Karpas-422 (cell line): ENCODE measurements at regions not wholly inside any gene's neighbourhood (a gene's known extent, or its start where the extent isn't known, plus 50 kb on each side); places are given as distances from the start of the nearest gene placed in this dataset.
"Not testable (repeated sequence)": the region's sequence is repeated elsewhere in the genome, so short reads cannot be mapped to it uniquely, and the experiment has no call there.

Source experiments
- DNase-seq: peaks from one replicate; pipeline ENCODE4 v3.0.0-alpha.2; 2015
- H2AFZ ChIP-seq: fragments of 200-600 bp; sonication (generic); 2 replicates; pipeline ENCODE4 v1.6.1; 2014; ENCODE audit warnings: antibody characterized with exemption, low read length, mixed read lengths
- H3K27ac ChIP-seq: fragments of 200-600 bp; sonication (generic); 2 replicates; pipeline ENCODE4 v1.5.1; 2014; ENCODE audit warnings: mild to moderate bottlenecking, low read length, moderate library complexity
- H3K27me3 ChIP-seq: fragments of 200-600 bp; sonication (generic); 2 replicates; pipeline ENCODE4 v1.6.1; 2014; ENCODE audit warnings: low read length, mixed read lengths
- H3K36me3 ChIP-seq: fragments of 200-600 bp; sonication (generic); 2 replicates; pipeline ENCODE4 v1.6.1; 2014; ENCODE audit warnings: low read length, mixed read lengths; ENCODE audit not compliant: insufficient read depth
- H3K4me1 ChIP-seq: fragments of 200-600 bp; sonication (generic); 2 replicates; pipeline ENCODE4 v1.6.1; 2014; ENCODE audit warnings: mild to moderate bottlenecking, low read length, mixed read lengths
- H3K4me2 ChIP-seq: fragments of 200-600 bp; sonication (generic); 2 replicates; pipeline ENCODE4 v1.6.1; 2014; ENCODE audit warnings: low read length, low read depth, mild to moderate bottlenecking; ENCODE audit not compliant: poor library complexity, severe bottlenecking
- H3K4me3 ChIP-seq: fragments of 200-600 bp; sonication (generic); 2 replicates; pipeline ENCODE4 v1.5.1; 2014; ENCODE audit warnings: mild to moderate bottlenecking, antibody characterized with exemption, low read length, mixed read lengths
- H3K79me2 ChIP-seq: fragments of 200-600 bp; sonication (generic); 2 replicates; pipeline ENCODE4 v1.6.1; 2014; ENCODE audit warnings: mild to moderate bottlenecking, low read length, mixed read lengths
- H3K9ac ChIP-seq: fragments of 200-600 bp; sonication (generic); 2 replicates; pipeline ENCODE4 v1.6.0; 2014; ENCODE audit warnings: low read length
- H3K9me2 ChIP-seq: fragments of 200-600 bp; sonication (generic), shearing (Covaris generic); replicated peaks from 2 replicates; pipeline ENCODE4 v1.6.0; 2014; ENCODE audit warnings: mild to moderate bottlenecking, low read length, moderate library complexity; ENCODE audit not compliant: insufficient read depth
- H3K9me3 ChIP-seq: fragments of 300-700, 200-600 bp; sonication (generic); 2 replicates; pipeline ENCODE4 v1.6.1; 2014; ENCODE audit warnings: low read length, mixed read lengths
- H4K20me1 ChIP-seq: fragments of 200-600 bp; sonication (generic); 2 replicates; pipeline ENCODE4 v1.6.1; 2014; ENCODE audit warnings: mild to moderate bottlenecking, antibody characterized with exemption, low read length, low read depth; ENCODE audit not compliant: insufficient read depth

DNA sequence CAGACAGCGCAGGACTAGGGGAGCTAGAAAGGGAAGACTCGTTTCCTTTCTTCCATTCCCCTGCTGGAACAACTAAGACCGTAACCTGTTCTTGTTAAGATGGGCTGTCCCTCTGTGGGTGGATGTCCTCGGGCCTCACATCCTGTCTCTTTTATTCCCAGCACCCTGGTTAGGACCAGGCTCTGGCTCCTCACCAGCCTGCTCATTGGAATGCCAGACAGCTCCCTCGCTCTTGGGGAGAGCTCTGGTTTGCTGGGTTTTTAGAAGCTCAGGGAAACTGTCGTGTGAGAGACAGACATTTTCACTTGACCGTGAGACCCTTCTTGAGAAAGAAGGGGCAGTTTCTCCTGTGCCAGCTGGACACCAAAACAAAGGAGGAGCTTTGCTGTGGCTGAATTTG, 58.1 kb upstream of the HABP2 start:
- DNase-seq: no peak
- H3K9me2 ChIP-seq: no peaks in the 10 kb centered on the region
- no peak overlapping the region for H3K4me3 ChIP-seq
- H3K4me2 ChIP-seq: no peak overlapping the region
- no peak overlapping the region for H2AFZ ChIP-seq
- H3K4me1 ChIP-seq: no peaks in the 10 kb centered on the region
- H3K9ac ChIP-seq: no peak overlapping the region
- H3K79me2 ChIP-seq: no peaks in the 10 kb centered on the region
- H3K27ac ChIP-seq: no peak overlapping the region
- no peaks in the 10 kb centered on the region for H4K20me1 ChIP-seq
- no peaks in the 10 kb centered on the region for H3K36me3 ChIP-seq
- no peaks in the 10 kb centered on the region for H3K27me3 ChIP-seq
- no peaks in the 10 kb centered on the region for H3K9me3 ChIP-seq

DNA sequence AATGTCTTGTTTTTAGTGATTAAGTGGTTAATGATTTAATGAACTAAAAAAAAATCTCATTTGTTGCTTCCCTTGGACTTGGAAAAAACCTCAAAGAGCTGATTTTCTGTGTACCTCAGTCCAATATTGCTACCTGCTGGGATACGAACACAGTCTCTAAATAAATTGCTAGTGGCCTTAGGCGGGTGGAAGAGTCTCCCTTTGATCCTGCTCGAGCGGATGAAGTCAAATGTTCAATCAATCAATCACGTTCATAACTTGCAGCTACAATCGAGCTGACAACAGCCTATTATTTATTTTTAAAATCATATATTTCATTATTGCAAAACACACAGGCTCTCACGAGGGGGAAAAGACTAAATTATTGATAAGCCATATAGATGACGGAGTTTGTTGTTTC, 57.3 kb upstream of the HABP2 start:
- H3K9me2 ChIP-seq: no peaks in the 10 kb centered on the region
- H3K4me1 ChIP-seq: no peaks in the 10 kb centered on the region
- H3K79me2 ChIP-seq: no peaks in the 10 kb centered on the region
- no peak overlapping the region for H3K4me3 ChIP-seq
- H3K4me2 ChIP-seq: no peak overlapping the region
- no peak overlapping the region for H3K9ac ChIP-seq
- no peaks in the 10 kb centered on the region for H3K27me3 ChIP-seq
- no peaks in the 10 kb centered on the region for H4K20me1 ChIP-seq
- H3K36me3 ChIP-seq: no peaks in the 10 kb centered on the region
- no peak overlapping the region for H3K27ac ChIP-seq
- H2AFZ ChIP-seq: no peak overlapping the region
- no peaks in the 10 kb centered on the region for H3K9me3 ChIP-seq
- DNase-seq: no peak

DNA sequence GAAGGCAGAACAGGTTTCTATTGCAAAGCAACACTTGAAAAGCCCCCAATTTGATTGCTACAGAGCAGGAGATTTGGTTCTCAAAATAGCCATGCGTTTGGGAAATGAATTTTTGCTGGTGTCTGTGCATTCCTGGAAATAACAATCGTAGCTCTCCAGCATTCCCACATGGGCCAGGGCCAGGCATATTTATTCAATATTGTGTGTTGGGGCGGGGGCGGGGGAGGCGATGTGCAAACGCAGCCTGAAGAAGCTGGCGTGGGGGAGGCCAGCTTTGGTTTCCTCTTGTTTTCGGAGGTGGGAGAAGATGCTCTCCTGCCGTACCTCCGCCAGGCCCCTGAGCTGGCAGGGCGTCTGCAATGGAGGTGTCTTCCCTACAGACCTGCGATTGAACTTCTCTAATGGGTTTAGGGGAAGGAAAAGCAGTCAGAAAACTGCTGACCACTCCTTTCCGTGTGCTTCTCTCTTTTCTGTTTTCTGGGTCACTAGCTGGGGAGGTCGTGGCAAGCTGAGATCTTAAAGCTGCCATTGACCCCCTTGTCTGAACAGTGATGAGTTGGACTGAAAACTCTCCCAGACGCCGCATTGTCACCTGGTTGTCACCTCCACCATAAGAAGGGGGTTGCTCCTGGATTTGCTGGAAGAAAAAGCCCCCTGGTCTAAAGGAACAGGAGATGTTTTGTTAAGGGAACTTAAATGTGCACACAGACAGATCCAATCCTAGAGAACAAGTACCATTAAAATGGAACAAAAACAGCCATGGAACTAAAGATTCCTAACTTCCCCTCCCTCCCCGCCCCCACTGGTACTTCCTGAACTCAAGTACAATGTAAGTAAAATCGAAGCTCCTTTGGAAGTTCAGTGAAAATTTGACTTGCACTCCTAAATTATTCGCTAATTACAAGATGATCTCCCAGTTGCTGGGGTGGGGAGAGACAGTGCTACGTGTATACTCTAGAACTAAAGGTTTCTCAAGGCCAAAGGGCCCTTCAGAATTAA, 56.4 kb upstream of the HABP2 start:
- H3K27ac ChIP-seq: no peak overlapping the region
- H2AFZ ChIP-seq: no peak overlapping the region
- no peak overlapping the region for H3K4me3 ChIP-seq
- no peaks in the 10 kb centered on the region for H3K36me3 ChIP-seq
- H3K4me1 ChIP-seq: no peaks in the 10 kb centered on the region
- no peaks in the 10 kb centered on the region for H3K79me2 ChIP-seq
- H3K4me2 ChIP-seq: no peak overlapping the region
- H3K27me3 ChIP-seq: no peaks in the 10 kb centered on the region
- H3K9me2 ChIP-seq: no peaks in the 10 kb centered on the region
- no peaks in the 10 kb centered on the region for H3K9me3 ChIP-seq
- H3K9ac ChIP-seq: no peak overlapping the region
- no peaks in the 10 kb centered on the region for H4K20me1 ChIP-seq
- no peak for DNase-seq

DNA sequence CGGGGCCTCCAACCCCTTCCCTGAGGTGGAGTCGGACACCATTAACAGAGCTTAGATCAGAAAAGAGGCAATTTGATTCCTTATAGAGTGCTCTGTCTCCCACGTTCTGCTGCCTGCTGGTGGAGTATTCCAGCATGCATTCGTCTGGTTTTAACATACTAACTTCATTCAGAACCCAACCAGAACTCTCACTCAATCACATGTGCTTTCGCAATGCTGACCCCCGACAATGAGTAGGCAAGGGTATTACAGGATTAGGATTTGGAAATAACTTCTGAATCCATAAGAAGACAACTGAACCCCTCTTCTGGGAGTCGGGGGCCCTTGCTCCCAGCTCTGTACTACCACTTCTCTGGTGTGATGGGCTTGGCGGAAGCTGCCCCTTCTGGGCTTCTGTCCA, 55.7 kb upstream of the HABP2 start:
- Histone ChIP-seq H3K79me2 (no peaks in the 10 kb centered on the region), H3K4me3 (no peak overlapping the region), H3K27me3 (no peaks in the 10 kb centered on the region), H4K20me1 (no peaks in the 10 kb centered on the region), H3K36me3 (no peaks in the 10 kb centered on the region), H3K4me2 (no peak overlapping the region), H3K9me3 (no peaks in the 10 kb centered on the region), H3K27ac (no peak overlapping the region), H3K9ac (no peak overlapping the region), H2AFZ (no peak overlapping the region), H3K4me1 (no peaks in the 10 kb centered on the region), H3K9me2 (no peaks in the 10 kb centered on the region)
- DNase-seq: no peak

DNA sequence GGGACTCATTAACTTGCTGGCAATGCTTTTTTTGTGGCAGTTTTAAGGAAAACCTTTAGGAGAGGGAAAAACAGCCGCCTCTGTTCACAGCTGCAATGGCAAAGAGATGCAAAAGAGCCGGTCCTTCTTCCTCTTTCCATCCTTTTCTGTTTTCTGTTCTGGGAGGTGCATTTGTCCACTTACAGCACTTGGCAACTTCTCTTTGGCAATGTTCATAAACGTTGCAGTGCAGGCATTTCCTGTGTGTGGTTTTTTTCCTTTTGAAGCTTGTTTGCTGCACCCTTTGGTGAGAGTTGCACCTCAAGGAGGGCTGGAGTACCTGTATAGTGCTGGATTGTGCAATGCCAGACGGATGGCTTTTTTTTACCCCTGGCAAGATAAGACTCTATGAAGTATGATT, 53.9 kb upstream of the HABP2 start:
- Histone ChIP-seq H3K36me3 (no peaks in the 10 kb centered on the region), H3K9me3 (no peaks in the 10 kb centered on the region), H3K9me2 (no peaks in the 10 kb centered on the region), H3K27ac (no peak overlapping the region), H3K79me2 (no peaks in the 10 kb centered on the region), H3K27me3 (no peaks in the 10 kb centered on the region), H4K20me1 (no peaks in the 10 kb centered on the region), H3K9ac (no peak overlapping the region), H2AFZ (no peak overlapping the region), H3K4me3 (no peak overlapping the region), H3K4me1 (no peaks in the 10 kb centered on the region), H3K4me2 (no peak overlapping the region)
- DNase-seq: no peak

DNA sequence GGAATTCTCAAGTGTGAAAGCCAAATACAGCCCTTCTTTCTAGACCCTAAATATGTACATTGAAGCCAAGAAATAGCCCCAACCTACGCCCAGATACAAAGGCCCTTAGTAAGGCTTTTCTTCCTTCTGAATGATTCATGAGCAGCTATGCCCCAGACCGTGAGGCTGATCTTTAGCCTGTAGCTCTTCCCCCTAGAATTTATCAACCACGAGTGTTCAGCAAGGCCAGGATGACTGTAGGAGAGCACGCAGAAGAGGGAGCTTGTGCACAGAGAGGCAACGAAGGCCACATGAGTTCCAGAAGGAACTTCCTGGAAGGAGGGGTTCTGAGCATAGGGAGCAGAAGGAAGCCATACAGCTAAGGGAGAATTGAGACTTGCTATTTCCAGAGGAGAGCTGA, 53.0 kb upstream of the HABP2 start:
- Histone ChIP-seq H4K20me1 (no peaks in the 10 kb centered on the region), H3K4me2 (no peak overlapping the region), H3K27me3 (no peaks in the 10 kb centered on the region), H3K4me3 (no peak overlapping the region), H3K36me3 (no peaks in the 10 kb centered on the region), H3K4me1 (no peaks in the 10 kb centered on the region), H3K9ac (no peak overlapping the region), H3K27ac (no peak overlapping the region), H3K9me3 (no peaks in the 10 kb centered on the region), H3K79me2 (no peaks in the 10 kb centered on the region), H3K9me2 (no peaks in the 10 kb centered on the region), H2AFZ (no peak overlapping the region)
- no peak for DNase-seq

DNA sequence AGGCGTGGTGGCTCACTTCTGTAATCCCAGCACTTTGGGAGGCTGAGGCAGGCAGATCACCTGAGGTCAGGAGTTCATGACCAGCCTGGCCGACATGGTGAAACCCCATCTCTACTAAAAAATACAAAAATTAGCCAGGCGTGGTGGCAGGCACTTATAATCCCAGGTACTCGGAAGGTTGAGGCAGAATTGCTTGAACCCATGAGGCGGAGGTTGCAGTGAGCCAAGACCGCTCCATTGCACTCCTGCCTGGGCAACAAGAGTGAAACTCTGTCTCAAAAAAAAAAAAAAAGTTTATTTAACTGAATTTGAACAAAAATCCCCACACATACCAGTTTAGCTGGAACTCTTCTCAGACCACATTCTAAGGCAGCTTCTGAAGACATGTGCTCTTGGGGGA, 51.8 kb upstream of the HABP2 start:
- not testable (repeated sequence) for H3K27me3 ChIP-seq, H4K20me1 ChIP-seq, H3K9me3 ChIP-seq, H3K27ac ChIP-seq, H3K36me3 ChIP-seq, DNase-seq, H3K9ac ChIP-seq, H3K79me2 ChIP-seq, H2AFZ ChIP-seq, H3K4me1 ChIP-seq, H3K4me2 ChIP-seq, H3K9me2 ChIP-seq, H3K4me3 ChIP-seq
